Esophagus muscularis mucosa (tissue), 4 donors: ENCODE measurements at regions not wholly inside any gene's neighbourhood (a gene's known extent, or its start where the extent isn't known, plus 50 kb on each side); places are given as distances from the start of the nearest gene placed in this dataset.

ENCODE experiments used
- DNase-seq: peaks from one replicate; pipeline ENCODE4 v3.0.0-alpha.2; 2017; ENCODE audit errors: extremely low spot score
- H3K27ac ChIP-seq, 4 donors: fragments of 200-600 bp; sonication (generic); replicated peaks in 1 of 4; 1 replicate in 3 of 4; 2 replicates in 1 of 4; pipeline ENCODE4 v1.5.1; 2016 to 2019; ENCODE audit warnings: mild to moderate bottlenecking in 1 of 4
- H3K27me3 ChIP-seq, 4 donors: fragments of 200-600 bp; sonication (generic); one replicate each; pipeline versions ENCODE4 v1.5.1 to v1.6.0; 2016 to 2019
- H3K36me3 ChIP-seq, 4 donors: fragments of 200-600 bp; sonication (generic); one replicate each; pipeline ENCODE4 v1.5.1; 2016 to 2019
- H3K4me1 ChIP-seq, 4 donors: fragments of 200-600 bp; sonication (generic); one replicate each; pipeline ENCODE4 v1.5.1; 2016 to 2019
- H3K4me3 ChIP-seq, 4 donors: fragments of 200-600 bp; sonication (generic); 1 replicate in 2 of 4; 2 replicates in 2 of 4; pipeline ENCODE4 v1.5.1; 2016 to 2019; ENCODE audit warnings: mild to moderate bottlenecking in 4 of 4, moderate library complexity in 1 of 4
- H3K9me3 ChIP-seq, 4 donors: fragments of 200-600 bp; sonication (generic); 1 replicate in 3 of 4; 2 replicates in 1 of 4; pipeline ENCODE4 v1.5.1; 2016 to 2019
- CTCF ChIP-seq, 3 experiments: fragments of 200-600 bp in 2 of 3; fragments of 450-650 bp in 1 of 3; sonication (generic) in 2 of 3; IDR thresholded peaks; one replicate each; pipeline ENCODE4 v1.5.1; 2017 to 2019; ENCODE audit warnings: antibody characterized with exemption in 3 of 3, mild to moderate bottlenecking in 2 of 3, moderate library complexity in 1 of 3
- EP300 ChIP-seq: sonication (generic); formaldehyde crosslinking; IDR thresholded peaks from one replicate; pipeline ENCODE4 v1.6.1; 2017; ENCODE audit warnings: antibody characterized with exemption
- POLR2A ChIP-seq: fragments of 450-650 bp; IDR thresholded peaks from one replicate; pipeline ENCODE4 v1.6.1; 2017; ENCODE audit warnings: antibody characterized with exemption, moderate library complexity, mild to moderate bottlenecking, low read depth
- POLR2AphosphoS5 ChIP-seq, 2 donors: sonication (generic); formaldehyde crosslinking; IDR thresholded peaks; one replicate each; pipeline ENCODE4 v1.6.1; 2017; ENCODE audit warnings: antibody characterized with exemption in 2 of 2
- WGBS: methylation state at CpG from one replicate; pipeline ENCODE4 v1.1.5; 2018; 5-methylcytosine and 5-hydroxymethylcytosine counted together
- intact Hi-C: fragments of 100-400 bp; cut with DNase I; formaldehyde crosslinking; loops from one replicate; pipeline ENCODE4 v1.15.1; 2023

GRCh38 chrX:106300656-106301055 lies 132.6 kb downstream of the PWWP3B start:
- TF ChIP-seq POLR2A (no peak), EP300 (no peak), POLR2AphosphoS5 (IDR thresholded peaks at IDR 0.05) (no peak), CTCF (IDR thresholded peaks at IDR 0.05) (no peak)
- Histone ChIP-seq H3K4me3 (no peak overlapping the region), H3K27ac (no peak overlapping the region), H3K36me3 (no peaks in the 10 kb centered on the region), H3K9me3 (peaks cover 0 to 4% (median 0%) of the 10 kb centered on the region in 4 donors), H3K4me1 (no peaks in the 10 kb centered on the region), H3K27me3 (no peaks in the 10 kb centered on the region)
- 75% methylated on average over 3 of the region's 3 CpGs for WGBS
- no peak for DNase-seq
- intact Hi-C loops = no loop called here

GRCh38 chrX:106302304-106302703 lies 134.2 kb downstream of the PWWP3B start:
- Histone ChIP-seq H3K27me3 (no peaks in the 10 kb centered on the region), H3K4me3 (no peak overlapping the region), H3K36me3 (no peaks in the 10 kb centered on the region), H3K4me1 (no peaks in the 10 kb centered on the region), H3K9me3 (peaks cover 0 to 4% (median 0%) of the 10 kb centered on the region in 4 donors), H3K27ac (no peak overlapping the region)
- 45% methylated on average over 2 of the region's 2 CpGs for WGBS
- DNase-seq = no peak
- no peak for TF ChIP-seq CTCF (IDR thresholded peaks at IDR 0.05)
- TF ChIP-seq EP300 = no peak
- TF ChIP-seq POLR2AphosphoS5 (IDR thresholded peaks at IDR 0.05) = no peak
- no peak for TF ChIP-seq POLR2A
- intact Hi-C loops = no loop called here

GRCh38 chrX:106306391-106306947 lies 138.4 kb downstream of the PWWP3B start:
- Histone ChIP-seq H3K9me3 (peaks cover 0 to 4% (median 0%) of the 10 kb centered on the region in 4 donors), H3K36me3 (no peaks in the 10 kb centered on the region), H3K4me3 (no peak overlapping the region), H3K27me3 (no peaks in the 10 kb centered on the region), H3K27ac (no peak overlapping the region), H3K4me1 (no peaks in the 10 kb centered on the region)
- 90% methylated on average over 7 of the region's 7 CpGs for WGBS
- TF ChIP-seq POLR2A (no peak), POLR2AphosphoS5 (IDR thresholded peaks at IDR 0.05) (no peak), CTCF (IDR thresholded peaks at IDR 0.05) (no peak), EP300 (no peak)
- intact Hi-C loops = no loop called here
- DNase-seq = no peak

GRCh38 chrX:106323357-106323756 lies 155.3 kb downstream of the PWWP3B start:
- Histone ChIP-seq H3K27ac (no peak overlapping the region), H3K36me3 (no peaks in the 10 kb centered on the region), H3K9me3 (no peaks in the 10 kb centered on the region), H3K27me3 (no peaks in the 10 kb centered on the region), H3K4me1 (no peaks in the 10 kb centered on the region), H3K4me3 (no peak overlapping the region)
- no peak for DNase-seq
- intact Hi-C loops = no loop called here
- TF ChIP-seq POLR2A (no peak), CTCF (IDR thresholded peaks at IDR 0.05) (no peak), POLR2AphosphoS5 (IDR thresholded peaks at IDR 0.05) (no peak), EP300 (no peak)

- Histone ChIP-seq H3K9me3 (no peaks in the 10 kb centered on the region), H3K27ac (no peak overlapping the region), H3K27me3 (no peaks in the 10 kb centered on the region), H3K4me1 (no peaks in the 10 kb centered on the region), H3K36me3 (no peaks in the 10 kb centered on the region), H3K4me3 (no peak overlapping the region)
- DNase-seq = no peak
- intact Hi-C loops = no loop called here
- no peak for TF ChIP-seq CTCF (IDR thresholded peaks at IDR 0.05)
- 76% methylated on average over 3 of the region's 3 CpGs for WGBS
Measured at GRCh38 chrX:106331606-106332005, 163.5 kb downstream of the PWWP3B start.
